ENCODE measurements at regions not wholly inside any gene's neighbourhood (a gene's known extent, or its start where the extent isn't known, plus 50 kb on each side); places are given as distances from the start of the nearest gene placed in this dataset.

GRCh38 chr10:61098966-61099365, 155.0 kb upstream of the RHOBTB1 start:
- Histone ChIP-seq H3K36me3 (no peaks in the 10 kb centered on the region), H3K27ac (no peak overlapping the region), H3K4me3 (ENCODE audit: low read depth, low read length) (no peak overlapping the region), H3K27me3 (ENCODE audit: insufficient read depth, low read depth, severe bottlenecking) (no peaks in the 10 kb centered on the region), H3K9me3 (ENCODE audit: severe bottlenecking) (no peaks in the 10 kb centered on the region)
- DNase-seq, result no peak
- TF ChIP-seq, protein P1, sequence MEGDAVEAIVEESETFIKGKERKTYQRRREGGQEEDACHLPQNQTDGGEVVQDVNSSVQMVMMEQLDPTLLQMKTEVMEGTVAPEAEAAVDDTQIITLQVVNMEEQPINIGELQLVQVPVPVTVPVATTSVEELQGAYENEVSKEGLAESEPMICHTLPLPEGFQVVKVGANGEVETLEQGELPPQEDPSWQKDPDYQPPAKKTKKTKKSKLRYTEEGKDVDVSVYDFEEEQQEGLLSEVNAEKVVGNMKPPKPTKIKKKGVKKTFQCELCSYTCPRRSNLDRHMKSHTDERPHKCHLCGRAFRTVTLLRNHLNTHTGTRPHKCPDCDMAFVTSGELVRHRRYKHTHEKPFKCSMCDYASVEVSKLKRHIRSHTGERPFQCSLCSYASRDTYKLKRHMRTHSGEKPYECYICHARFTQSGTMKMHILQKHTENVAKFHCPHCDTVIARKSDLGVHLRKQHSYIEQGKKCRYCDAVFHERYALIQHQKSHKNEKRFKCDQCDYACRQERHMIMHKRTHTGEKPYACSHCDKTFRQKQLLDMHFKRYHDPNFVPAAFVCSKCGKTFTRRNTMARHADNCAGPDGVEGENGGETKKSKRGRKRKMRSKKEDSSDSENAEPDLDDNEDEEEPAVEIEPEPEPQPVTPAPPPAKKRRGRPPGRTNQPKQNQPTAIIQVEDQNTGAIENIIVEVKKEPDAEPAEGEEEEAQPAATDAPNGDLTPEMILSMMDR (IDR thresholded peaks at IDR 0.05; ENCODE audit: low read depth, low read length), result no peak

DNA sequence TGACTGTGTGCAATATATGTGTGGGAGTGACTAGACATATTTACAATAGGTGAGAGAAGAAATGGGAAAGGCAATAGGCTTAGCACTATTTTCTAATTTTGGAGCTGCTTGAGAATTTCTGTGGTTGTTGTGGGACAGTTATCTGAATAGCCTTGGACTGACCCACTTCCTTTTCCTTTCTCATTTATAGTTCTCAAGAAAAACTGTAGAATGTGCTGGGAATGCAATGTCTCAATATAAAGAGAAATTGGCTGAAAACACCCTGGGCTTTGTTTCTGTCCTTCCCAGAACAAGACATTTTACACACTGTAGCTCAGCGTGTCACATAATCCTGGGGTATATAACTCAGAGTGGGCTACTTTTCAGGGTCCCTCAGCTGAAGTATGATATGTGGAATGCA, 153.0 kb upstream of the RHOBTB1 start:
- TF ChIP-seq, protein P1 (IDR thresholded peaks at IDR 0.05; ENCODE audit: low read depth, low read length), result no peak
- H3K36me3 ChIP-seq, result no peaks in the 10 kb centered on the region
- no peak for DNase-seq
- no peak overlapping the region for H3K4me3 ChIP-seq (ENCODE audit: low read depth, low read length)
- H3K27me3 ChIP-seq (ENCODE audit: insufficient read depth, low read depth, severe bottlenecking), result no peaks in the 10 kb centered on the region
- H3K9me3 ChIP-seq (ENCODE audit: severe bottlenecking), result no peaks in the 10 kb centered on the region
- no peak overlapping the region for H3K27ac ChIP-seq

DNA sequence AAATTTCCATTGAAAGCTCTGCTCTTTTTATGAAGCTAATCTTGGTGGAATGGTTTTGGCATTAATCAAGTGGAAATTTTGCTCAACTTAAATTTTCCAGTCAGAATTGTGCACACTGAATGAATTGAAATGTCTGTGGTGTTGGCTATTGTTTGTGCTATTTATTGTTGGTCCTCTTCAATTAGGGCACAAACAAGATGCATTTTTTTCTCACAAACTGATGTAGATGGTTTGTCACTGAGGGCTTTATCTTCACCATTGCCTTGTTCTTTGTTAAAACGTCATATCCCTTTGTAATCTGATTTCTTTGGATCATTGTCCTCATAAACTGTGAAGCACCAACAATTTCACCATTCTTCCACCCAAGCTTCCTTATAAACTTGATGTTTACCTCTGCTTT, 152.1 kb upstream of the RHOBTB1 start:
- DNase-seq, result no peak
- Histone ChIP-seq H3K27me3 (ENCODE audit: insufficient read depth, low read depth, severe bottlenecking) (no peaks in the 10 kb centered on the region), H3K9me3 (ENCODE audit: severe bottlenecking) (no peaks in the 10 kb centered on the region), H3K27ac (no peak overlapping the region), H3K36me3 (no peaks in the 10 kb centered on the region), H3K4me3 (ENCODE audit: low read depth, low read length) (no peak overlapping the region)
- TF ChIP-seq, protein P1 (IDR thresholded peaks at IDR 0.05; ENCODE audit: low read depth, low read length), result no peak

- Histone ChIP-seq H3K36me3 (no peaks in the 10 kb centered on the region), H3K9me3 (ENCODE audit: severe bottlenecking) (no peaks in the 10 kb centered on the region), H3K4me3 (ENCODE audit: low read depth, low read length) (no peak overlapping the region), H3K27me3 (ENCODE audit: insufficient read depth, low read depth, severe bottlenecking) (no peaks in the 10 kb centered on the region), H3K27ac (no peak overlapping the region)
- TF ChIP-seq, protein P1 (IDR thresholded peaks at IDR 0.05; ENCODE audit: low read depth, low read length), result no peak
- DNase-seq, result no peak
These were observed 147.5 kb upstream of the RHOBTB1 start for GRCh38 chr10:61091531-61091930.

DNA sequence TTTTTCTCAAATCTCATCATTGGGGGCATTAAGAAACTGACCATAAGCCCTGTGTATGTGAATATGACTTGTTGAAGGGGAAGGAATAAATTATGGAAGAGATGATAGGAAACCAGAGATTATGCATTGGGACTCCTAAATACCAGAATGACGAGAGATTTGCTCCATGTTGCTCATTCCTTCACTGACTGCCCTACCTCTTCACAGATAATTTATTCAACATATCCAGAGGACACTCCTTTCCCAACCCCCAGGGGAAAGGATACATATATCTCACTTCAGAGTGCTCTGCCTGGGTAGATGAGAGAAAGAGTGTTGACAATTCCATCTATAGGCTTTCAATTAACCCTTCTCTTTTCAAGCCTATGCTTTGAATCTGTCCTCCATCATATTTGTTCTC, 145.3 kb upstream of the RHOBTB1 start:
- TF ChIP-seq, protein P1 (IDR thresholded peaks at IDR 0.05; ENCODE audit: low read depth, low read length), result no peak
- no peaks in the 10 kb centered on the region for H3K36me3 ChIP-seq
- H3K4me3 ChIP-seq (ENCODE audit: low read depth, low read length), result no peak overlapping the region
- no peaks in the 10 kb centered on the region for H3K9me3 ChIP-seq (ENCODE audit: severe bottlenecking)
- no peaks in the 10 kb centered on the region for H3K27me3 ChIP-seq (ENCODE audit: insufficient read depth, low read depth, severe bottlenecking)
- no peak overlapping the region for H3K27ac ChIP-seq
- DNase-seq, result no peak

DNA sequence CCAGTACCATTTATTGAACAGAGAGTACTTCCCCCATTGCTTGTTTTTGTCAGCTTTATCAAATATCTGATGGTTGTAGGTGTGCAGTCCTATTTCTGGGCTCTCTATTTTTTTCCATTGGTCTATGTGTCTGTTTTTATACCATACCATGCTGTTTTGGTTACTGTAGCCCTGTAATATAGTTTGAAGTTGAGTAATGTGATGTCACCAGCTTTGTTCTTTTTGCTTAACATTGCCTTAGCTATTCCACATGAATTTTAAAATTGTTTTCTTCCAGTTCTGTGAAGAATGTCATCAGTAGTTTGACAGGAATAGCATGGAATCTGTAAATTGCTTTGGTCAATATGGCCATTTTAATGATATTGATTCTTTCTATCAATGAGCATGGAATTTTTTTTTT, 140.5 kb upstream of the RHOBTB1 start:
- Histone ChIP-seq H3K9me3 (ENCODE audit: severe bottlenecking) (no peaks in the 10 kb centered on the region), H3K27me3 (ENCODE audit: insufficient read depth, low read depth, severe bottlenecking) (no peaks in the 10 kb centered on the region), H3K4me3 (ENCODE audit: low read depth, low read length) (no peak overlapping the region), H3K27ac (no peak overlapping the region), H3K36me3 (no peaks in the 10 kb centered on the region)
- no peak for DNase-seq
- TF ChIP-seq, protein P1 (IDR thresholded peaks at IDR 0.05; ENCODE audit: low read depth, low read length), result no peak
